Astrocyte of the cerebellum (primary cell): ENCODE measurements at regions not wholly inside any gene's neighbourhood (a gene's known extent, or its start where the extent isn't known, plus 50 kb on each side); places are given as distances from the start of the nearest gene placed in this dataset.
"Not testable (repeated sequence)": the region's sequence is repeated elsewhere in the genome, so short reads cannot be mapped to it uniquely, and the experiment has no call there.

Experiments used
- DNase-seq: peaks from one replicate; pipeline ENCODE4 v3.0.0-alpha.2; 2011; ENCODE audit warnings: low read depth
- H3K4me3 ChIP-seq: 2 replicates; pipeline ENCODE4 v1.5.1; 2011; ENCODE audit warnings: mild to moderate bottlenecking, low read depth, low read length, moderate library complexity
- in situ Hi-C: cut with HindIII; loops from 2 replicates; pipeline ENCODE4 v1.10.0; 2017; ENCODE audit warnings: low sequenced_read_pairs
- TF ChIP-seq, protein P1 (sequence below): IDR thresholded peaks from 2 replicates; pipeline ENCODE4 v1.5.1; 2012; ENCODE audit warnings: low read length, low read depth, moderate library complexity, mild to moderate bottlenecking; ENCODE audit errors: missing control alignments

GRCh38 chr11:101807531-101807930 lies 107.3 kb upstream of the CEP126 start:
- in situ Hi-C loops: no loop called here
- no peak for DNase-seq
- TF ChIP-seq, protein P1, sequence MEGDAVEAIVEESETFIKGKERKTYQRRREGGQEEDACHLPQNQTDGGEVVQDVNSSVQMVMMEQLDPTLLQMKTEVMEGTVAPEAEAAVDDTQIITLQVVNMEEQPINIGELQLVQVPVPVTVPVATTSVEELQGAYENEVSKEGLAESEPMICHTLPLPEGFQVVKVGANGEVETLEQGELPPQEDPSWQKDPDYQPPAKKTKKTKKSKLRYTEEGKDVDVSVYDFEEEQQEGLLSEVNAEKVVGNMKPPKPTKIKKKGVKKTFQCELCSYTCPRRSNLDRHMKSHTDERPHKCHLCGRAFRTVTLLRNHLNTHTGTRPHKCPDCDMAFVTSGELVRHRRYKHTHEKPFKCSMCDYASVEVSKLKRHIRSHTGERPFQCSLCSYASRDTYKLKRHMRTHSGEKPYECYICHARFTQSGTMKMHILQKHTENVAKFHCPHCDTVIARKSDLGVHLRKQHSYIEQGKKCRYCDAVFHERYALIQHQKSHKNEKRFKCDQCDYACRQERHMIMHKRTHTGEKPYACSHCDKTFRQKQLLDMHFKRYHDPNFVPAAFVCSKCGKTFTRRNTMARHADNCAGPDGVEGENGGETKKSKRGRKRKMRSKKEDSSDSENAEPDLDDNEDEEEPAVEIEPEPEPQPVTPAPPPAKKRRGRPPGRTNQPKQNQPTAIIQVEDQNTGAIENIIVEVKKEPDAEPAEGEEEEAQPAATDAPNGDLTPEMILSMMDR: no peak

DNA sequence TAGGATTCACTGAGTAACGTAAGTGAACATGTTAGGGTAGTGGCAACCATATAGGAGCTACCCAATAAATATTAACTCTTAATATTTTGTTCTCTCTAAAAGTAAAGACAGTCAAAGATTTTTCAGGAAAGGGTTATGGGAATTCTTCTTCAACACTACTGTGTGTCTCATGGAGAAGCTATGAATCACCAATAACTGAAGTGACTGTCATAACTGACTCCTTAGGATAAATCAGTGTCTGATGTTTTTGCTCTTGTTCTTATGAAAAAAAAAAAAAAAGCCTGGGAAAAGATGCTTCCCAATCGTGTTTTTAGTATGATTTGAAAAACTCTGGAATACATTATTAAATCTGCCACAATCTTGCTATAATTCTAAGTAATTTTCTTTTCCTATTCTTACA lies 111.2 kb upstream of the CEP126 start:
- DNase-seq: no peak
- no peak overlapping the region for H3K4me3 ChIP-seq
- in situ Hi-C loops: no loop called here
- TF ChIP-seq, protein P1: no peak

More at GRCh38 chr11:101807531-101807930, 107.3 kb upstream of the CEP126 start:
- no peak overlapping the region for H3K4me3 ChIP-seq

DNA sequence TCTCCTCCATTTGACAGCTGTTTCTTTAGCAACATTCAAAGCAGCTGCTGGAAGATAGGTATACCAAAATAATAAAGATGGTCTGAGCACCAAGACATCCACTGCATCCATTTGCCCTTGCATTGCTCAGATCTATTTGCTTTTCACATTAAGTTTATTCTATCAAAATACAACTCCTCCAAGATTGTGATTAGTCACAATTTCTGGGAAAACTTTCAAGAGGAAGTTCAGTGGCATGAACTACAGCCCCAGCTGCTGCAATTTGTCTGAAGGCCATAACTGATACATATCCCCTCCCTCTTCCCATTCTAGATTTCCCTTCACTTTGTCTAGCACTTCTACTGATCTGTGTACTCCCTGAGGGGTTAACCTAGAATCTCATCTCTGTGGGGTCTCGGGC lies 117.5 kb upstream of the CEP126 start:
- TF ChIP-seq, protein P1: no peak
- DNase-seq: no peak
- no peak overlapping the region for H3K4me3 ChIP-seq
- in situ Hi-C loops: no loop called here

DNA sequence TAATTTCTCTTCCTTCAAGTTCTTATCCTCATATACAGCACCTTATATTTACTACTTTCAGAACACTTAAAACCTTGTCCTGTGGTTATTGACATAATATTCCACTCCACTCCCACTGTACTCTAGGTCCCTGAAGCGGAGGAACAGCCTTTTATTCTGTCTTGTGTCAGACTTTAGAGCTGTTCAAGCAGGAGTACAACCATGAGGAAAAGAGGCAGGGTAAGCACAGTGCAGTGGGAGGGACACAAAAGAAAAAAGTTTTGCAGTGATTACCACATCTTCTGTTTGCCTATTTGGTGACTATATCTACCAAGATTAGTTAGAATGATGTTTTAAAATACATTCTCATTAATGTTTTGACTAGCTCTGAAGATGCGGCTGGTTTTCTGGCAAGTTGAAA lies 122.0 kb upstream of the CEP126 start:
- TF ChIP-seq, protein P1: no peak
- H3K4me3 ChIP-seq: no peak overlapping the region
- no peak for DNase-seq
- in situ Hi-C loops: no loop called here

DNA sequence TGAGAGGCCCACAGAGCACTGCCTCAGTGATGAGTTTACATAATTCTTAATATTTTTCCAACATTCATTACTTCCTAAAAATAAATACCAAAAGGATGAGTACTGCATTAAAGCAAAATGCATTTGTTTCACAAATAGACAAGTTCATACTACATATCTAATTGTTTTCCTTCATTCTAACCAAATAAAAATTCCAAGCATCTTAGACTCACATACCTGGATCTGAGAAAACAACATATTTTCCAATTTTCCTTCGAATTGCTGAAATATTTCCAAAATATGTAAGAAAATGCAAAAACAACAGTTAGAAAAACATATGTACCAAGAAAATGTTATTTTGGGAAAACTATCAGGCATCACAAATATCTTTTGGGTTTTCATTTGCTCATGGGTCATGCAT lies 127.9 kb upstream of the CEP126 start:
- TF ChIP-seq, protein P1: no peak
- in situ Hi-C loops: no loop called here
- H3K4me3 ChIP-seq: no peak overlapping the region
- DNase-seq: no peak

DNA sequence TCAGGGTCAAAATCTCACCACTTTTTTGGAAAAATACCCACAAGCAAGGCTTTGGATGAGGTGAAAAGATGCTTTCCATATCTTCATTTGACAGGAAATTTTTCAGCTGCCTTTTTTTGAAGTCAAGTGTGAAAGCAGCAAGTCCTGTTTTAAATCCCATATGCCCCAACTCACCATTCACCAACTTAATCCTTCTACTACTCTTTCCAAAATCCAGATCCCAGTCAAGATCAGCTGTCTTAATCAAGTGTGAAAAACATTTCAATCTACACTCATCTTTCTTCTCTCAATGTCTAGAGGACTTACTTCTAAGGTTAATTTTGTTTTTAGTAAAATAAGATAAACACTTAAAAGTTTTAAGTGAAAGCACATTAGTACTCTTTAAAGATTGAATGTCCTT lies 128.4 kb upstream of the CEP126 start:
- TF ChIP-seq, protein P1: no peak
- in situ Hi-C loops: no loop called here
- H3K4me3 ChIP-seq: no peak overlapping the region
- DNase-seq: no peak

- DNase-seq, H3K4me3 ChIP-seq, in situ Hi-C loops: not testable (repeated sequence)
These were observed 135.6 kb upstream of the CEP126 start for GRCh38 chr11:101779167-101779566.
